Activated naive CD4-positive, alpha-beta T cell treated with anti-CD3 and anti-CD28 coated beads for 36 hours (primary cell): ENCODE measurements at regions not wholly inside any gene's neighbourhood (a gene's known extent, or its start where the extent isn't known, plus 50 kb on each side); places are given as distances from the start of the nearest gene placed in this dataset.
A peak's percentile ranks its signal among the peaks of the same experiment; 100 is the strongest.

ENCODE experiments used
- CTCF ChIA-PET: fragments of 350-600 bp; sonication (Branson Sonifier 250); formaldehyde crosslinking; loops from one replicate; lab custom pipeline; 2021; ENCODE audit warnings: antibody characterized with exemption; lab: Charles Lee
- DNase-seq: peaks from one replicate; pipeline ENCODE4 v3.0.0-alpha.2; 2020
- H3K27ac Mint-ChIP-seq: one replicate; pipeline ENCODE4 v1.8.0; 2021; ENCODE audit warnings: mild to moderate bottlenecking, mixed read lengths
- H3K27me3 Mint-ChIP-seq: one replicate; pipeline ENCODE4 v1.8.0; 2021; ENCODE audit warnings: low read depth, mixed read lengths
- H3K36me3 Mint-ChIP-seq: one replicate; pipeline ENCODE4 v1.8.0; 2021; ENCODE audit warnings: low read depth, mixed read lengths
- H3K4me1 Mint-ChIP-seq: one replicate; pipeline ENCODE4 v1.8.0; 2021; ENCODE audit warnings: low read depth, mixed read lengths
- H3K4me3 Mint-ChIP-seq: one replicate; pipeline ENCODE4 v1.8.0; 2021; ENCODE audit warnings: mild to moderate bottlenecking, moderate library complexity, mixed read lengths
- H3K9me3 Mint-ChIP-seq: one replicate; pipeline ENCODE4 v1.8.0; 2021; ENCODE audit warnings: mixed read lengths
- intact Hi-C: fragments of 100-400 bp; cut with micrococcal nuclease; formaldehyde crosslinking; loops from one replicate; pipeline ENCODE4 v1.15.1; 2023

- H3K9me3 Mint-ChIP-seq, result no peaks in the 10 kb centered on the region
- no peak overlapping the region for H3K4me3 Mint-ChIP-seq
- peaks cover 4% of the 10 kb centered on the region for H3K27me3 Mint-ChIP-seq
- peaks cover 2% of the 10 kb centered on the region for H3K36me3 Mint-ChIP-seq
- DNase-seq, result no peak
- CTCF ChIA-PET, result interaction anchor here (0.6 kb wide), 1 partner anchor 30 kb away, joined by 3 read pairs; no protein-coding TSS in a partner anchor
- no peak overlapping the region for H3K27ac Mint-ChIP-seq
- intact Hi-C loops, result no loop called here
- H3K4me1 Mint-ChIP-seq, result peaks cover 6% of the 10 kb centered on the region
Observed at GRCh38 chr1:184905601-184906322, 68.5 kb downstream of the NIBAN1 start.

DNA sequence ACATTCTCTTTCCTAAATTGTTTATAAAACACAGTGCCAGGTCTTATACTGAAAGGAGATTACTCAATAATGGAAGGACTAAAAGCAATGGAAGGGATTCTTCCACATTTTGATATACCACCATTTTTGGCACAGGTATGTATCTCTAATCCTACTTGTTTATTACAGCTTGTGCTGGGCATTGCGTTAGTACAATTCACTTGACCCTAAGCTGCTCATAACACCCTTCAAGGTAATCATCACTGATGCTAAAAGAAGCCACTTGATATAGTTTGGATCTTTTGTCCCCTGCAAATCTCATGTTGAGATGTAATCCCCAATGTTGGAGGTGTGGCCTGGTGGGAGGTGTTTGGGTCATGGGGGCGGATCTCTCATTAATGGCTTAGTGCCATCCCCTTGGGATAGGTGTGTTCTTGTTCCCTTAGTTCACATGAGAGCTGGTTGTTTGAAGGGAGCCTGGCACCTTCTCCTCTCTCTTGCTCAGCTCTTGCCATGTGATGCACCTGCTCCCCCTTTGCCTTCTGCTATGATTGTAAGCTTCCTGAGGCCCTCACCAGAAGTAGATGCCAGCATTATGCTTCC lies 71.1 kb downstream of the NIBAN1 start:
- intact Hi-C loops, result no loop called here
- Mint-ChIP-seq H3K27me3 (peaks cover 14% of the 10 kb centered on the region), H3K36me3 (peaks cover 2% of the 10 kb centered on the region), H3K9me3 (no peaks in the 10 kb centered on the region), H3K4me3 (no peak overlapping the region), H3K4me1 (peaks cover 6% of the 10 kb centered on the region), H3K27ac (no peak overlapping the region)
- DNase-seq, result no peak
- CTCF ChIA-PET, result interaction anchor here (0.6 kb wide), 1 partner anchor 15 kb away, joined by 3 read pairs; no protein-coding TSS in a partner anchor

DNA sequence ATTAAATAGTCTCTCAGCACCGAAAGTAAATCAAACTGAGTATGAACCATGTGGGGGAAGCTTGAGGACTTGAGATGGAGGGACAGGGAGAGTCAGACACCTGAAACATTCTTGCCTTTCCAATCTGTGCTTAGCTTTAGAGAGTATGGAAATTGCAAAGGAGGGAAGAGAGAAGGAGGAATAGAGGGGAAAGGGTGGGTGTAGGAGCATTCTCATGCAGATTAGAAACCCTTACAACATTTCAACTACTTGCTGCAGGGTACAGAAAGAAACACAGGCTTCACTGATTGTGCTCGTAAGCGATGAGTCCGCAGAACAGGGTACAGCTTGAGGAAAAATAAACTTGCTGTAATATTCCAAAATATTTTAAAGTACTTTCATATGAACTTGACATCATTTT lies 73.8 kb downstream of the NIBAN1 start:
- Mint-ChIP-seq H3K4me1 (peaks cover 9% of the 10 kb centered on the region), H3K9me3 (no peaks in the 10 kb centered on the region), H3K27ac (no peak overlapping the region), H3K4me3 (no peak overlapping the region), H3K27me3 (peaks cover 14% of the 10 kb centered on the region), H3K36me3 (peaks cover 2% of the 10 kb centered on the region)
- CTCF ChIA-PET, result interaction anchor here (0.8 to 1.2 kb wide), 2 partner anchors 81 to 95 kb away, joined by 3 to 4 read pairs; no protein-coding TSS in a partner anchor
- DNase-seq, result no peak
- intact Hi-C loops, result no loop called here

DNA sequence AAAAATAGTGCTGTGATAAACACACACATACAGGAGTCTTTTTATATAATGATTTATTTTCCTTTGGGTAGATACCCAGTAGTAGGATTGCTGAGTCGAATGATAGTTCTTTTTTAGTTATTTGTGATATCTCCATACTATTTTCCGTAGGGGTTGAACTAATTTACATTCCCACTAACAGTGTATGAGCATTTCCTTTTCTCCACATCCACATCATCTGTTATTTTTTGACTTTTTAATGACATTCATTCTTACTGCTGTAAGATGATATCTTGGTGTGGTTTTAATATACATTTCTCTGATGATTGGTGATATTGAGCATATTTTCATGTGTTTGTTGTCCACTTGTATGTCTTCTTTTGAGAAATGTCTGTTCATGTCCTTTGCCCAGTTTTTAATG lies 78.3 kb downstream of the NIBAN1 start:
- intact Hi-C loops, result no loop called here
- Mint-ChIP-seq H3K4me1 (peaks cover 14% of the 10 kb centered on the region), H3K4me3 (no peak overlapping the region), H3K9me3 (no peaks in the 10 kb centered on the region), H3K36me3 (no peaks in the 10 kb centered on the region), H3K27ac (no peak overlapping the region), H3K27me3 (peaks cover 13% of the 10 kb centered on the region)
- CTCF ChIA-PET, result no interaction called here
- DNase-seq, result no peak

DNA sequence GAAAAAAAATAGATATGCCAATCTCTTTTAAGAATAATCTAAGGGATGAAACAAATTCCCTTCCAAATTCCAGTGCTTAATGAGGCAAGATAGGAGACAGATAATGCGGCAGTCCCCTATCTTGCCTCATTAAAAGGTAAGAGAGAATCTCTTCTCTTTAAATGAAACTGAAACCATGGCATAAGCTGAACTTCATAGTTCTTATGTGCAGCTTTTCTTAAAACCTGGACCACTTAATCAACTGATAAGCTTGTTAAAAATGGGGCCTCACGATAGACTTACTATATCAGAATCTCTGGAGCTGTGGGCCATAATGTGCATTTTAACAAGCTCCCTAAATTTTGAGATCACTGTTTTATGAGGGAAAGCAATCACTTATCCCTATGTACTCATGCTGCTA lies 79.2 kb downstream of the NIBAN1 start:
- no peak for DNase-seq
- Mint-ChIP-seq H3K9me3 (no peaks in the 10 kb centered on the region), H3K4me3 (no peak overlapping the region), H3K27me3 (peaks cover 9% of the 10 kb centered on the region), H3K4me1 (peaks cover 24% of the 10 kb centered on the region), H3K27ac (no peak overlapping the region), H3K36me3 (no peaks in the 10 kb centered on the region)
- intact Hi-C loops, result no loop called here
- CTCF ChIA-PET, result interaction anchor here (0.9 kb wide), 1 partner anchor 88 kb away, joined by 4 read pairs; no protein-coding TSS in a partner anchor

DNA sequence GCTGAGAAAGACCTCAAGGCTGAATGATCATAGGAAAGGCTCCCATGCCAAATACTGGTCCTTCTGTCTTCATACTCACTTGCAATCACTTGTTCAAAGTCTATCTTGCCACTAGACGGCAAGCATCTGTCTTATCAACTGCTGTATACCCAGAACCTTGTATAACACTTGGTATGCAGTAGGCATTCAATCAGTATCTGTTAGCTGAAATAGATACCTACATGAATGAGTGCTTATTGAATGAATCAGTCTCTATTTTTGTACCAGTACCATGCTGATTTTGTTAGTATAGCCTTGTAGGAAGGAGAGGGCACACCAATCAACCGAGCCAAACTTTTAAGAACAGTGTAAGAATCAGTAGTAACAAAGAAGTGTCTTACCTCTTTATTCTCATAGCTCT lies 80.6 kb downstream of the NIBAN1 start:
- peaks cover 3% of the 10 kb centered on the region for H3K27me3 Mint-ChIP-seq
- H3K4me1 Mint-ChIP-seq, result peaks cover 30% of the 10 kb centered on the region
- no peak for DNase-seq
- no peaks in the 10 kb centered on the region for H3K9me3 Mint-ChIP-seq
- H3K4me3 Mint-ChIP-seq, result no peak overlapping the region
- no peak overlapping the region for H3K27ac Mint-ChIP-seq
- CTCF ChIA-PET, result interaction anchor here (0.9 kb wide), 1 partner anchor 9 kb away, joined by 3 read pairs; no protein-coding TSS in a partner anchor
- intact Hi-C loops, result no loop called here
- no peaks in the 10 kb centered on the region for H3K36me3 Mint-ChIP-seq

- H3K4me1 Mint-ChIP-seq, result peaks cover 30% of the 10 kb centered on the region
- DNase-seq, result no peak
- H3K4me3 Mint-ChIP-seq, result no peak overlapping the region
- H3K36me3 Mint-ChIP-seq, result no peaks in the 10 kb centered on the region
- H3K27ac Mint-ChIP-seq, result no peak overlapping the region
- CTCF ChIA-PET, result interaction anchor here (0.6 to 1.8 kb wide), 4 partner anchors 25 to 1576 kb away, joined by 4 to 12 read pairs (median 6); no protein-coding TSS in a partner anchor
- intact Hi-C loops, result no loop called here
- peaks cover 3% of the 10 kb centered on the region for H3K27me3 Mint-ChIP-seq
- H3K9me3 Mint-ChIP-seq, result no peaks in the 10 kb centered on the region
Observed at GRCh38 chr1:184892116-184892515, 82.2 kb downstream of the NIBAN1 start.

GRCh38 chr1:184891440-184891839 lies 82.9 kb downstream of the NIBAN1 start:
- Mint-ChIP-seq H3K27me3 (peaks cover 3% of the 10 kb centered on the region), H3K36me3 (no peaks in the 10 kb centered on the region), H3K4me1 (peaks cover 30% of the 10 kb centered on the region), H3K27ac (peak overlapping the region; percentile 20), H3K4me3 (no peak overlapping the region), H3K9me3 (no peaks in the 10 kb centered on the region)
- no peak for DNase-seq
- CTCF ChIA-PET, result interaction anchor here (1.0 to 1.8 kb wide), 4 partner anchors 25 to 91 kb away, joined by 4 to 12 read pairs (median 6); no protein-coding TSS in a partner anchor
- intact Hi-C loops, result no loop called here

- Mint-ChIP-seq H3K4me3 (no peak overlapping the region), H3K36me3 (no peaks in the 10 kb centered on the region), H3K4me1 (peaks cover 28% of the 10 kb centered on the region), H3K27me3 (peaks cover 10% of the 10 kb centered on the region), H3K27ac (no peak overlapping the region), H3K9me3 (no peaks in the 10 kb centered on the region)
- intact Hi-C loops, result loop anchor here (1.0 kb wide), 3 partner anchors 8 to 83 kb away; no protein-coding TSS in a partner anchor
- DNase-seq, result peak; percentile 44
- CTCF ChIA-PET, result interaction anchor here (1.0 kb wide), 1 partner anchor 92 kb away, joined by 4 read pairs; no protein-coding TSS in a partner anchor
Observed at GRCh38 chr1:184890539-184890973, 83.8 kb downstream of the NIBAN1 start.

GRCh38 chr1:184889902-184890301 lies 84.4 kb downstream of the NIBAN1 start:
- Mint-ChIP-seq H3K4me3 (no peak overlapping the region), H3K4me1 (peaks cover 28% of the 10 kb centered on the region), H3K27ac (no peak overlapping the region), H3K9me3 (no peaks in the 10 kb centered on the region), H3K27me3 (peaks cover 12% of the 10 kb centered on the region), H3K36me3 (no peaks in the 10 kb centered on the region)
- no peak for DNase-seq
- CTCF ChIA-PET, result no interaction called here
- intact Hi-C loops, result loop anchor here (1.0 to 10.0 kb wide), 4 partner anchors 8 to 855 kb away; partner anchors contain the start of gene COLGALT2

DNA sequence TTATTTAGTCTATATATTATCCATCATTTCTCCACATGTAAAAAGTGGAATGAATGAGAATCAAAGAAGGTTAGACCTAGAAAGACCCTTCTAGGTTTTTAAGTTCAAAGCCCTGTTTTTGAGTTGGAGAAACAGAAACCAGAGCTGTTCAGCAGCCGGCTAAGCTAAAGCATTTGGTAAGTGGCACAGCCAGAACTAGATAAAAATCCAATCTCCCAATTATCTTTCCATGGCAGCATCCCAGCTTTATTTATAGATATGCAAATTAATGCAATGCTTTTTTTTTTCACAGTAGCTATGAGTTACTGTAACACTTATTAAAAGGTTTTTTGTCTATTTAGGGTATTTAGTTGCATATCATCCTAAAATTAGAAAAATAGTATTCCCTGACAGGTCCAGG lies 85.1 kb downstream of the NIBAN1 start:
- Mint-ChIP-seq H3K27me3 (peaks cover 11% of the 10 kb centered on the region), H3K36me3 (no peaks in the 10 kb centered on the region), H3K4me1 (peaks cover 28% of the 10 kb centered on the region), H3K9me3 (no peaks in the 10 kb centered on the region), H3K27ac (no peak overlapping the region), H3K4me3 (no peak overlapping the region)
- CTCF ChIA-PET, result no interaction called here
- no peak for DNase-seq
- intact Hi-C loops, result loop anchor here (10.0 kb wide), 1 partner anchor 854 kb away; the partner anchor contains the start of gene COLGALT2

DNA sequence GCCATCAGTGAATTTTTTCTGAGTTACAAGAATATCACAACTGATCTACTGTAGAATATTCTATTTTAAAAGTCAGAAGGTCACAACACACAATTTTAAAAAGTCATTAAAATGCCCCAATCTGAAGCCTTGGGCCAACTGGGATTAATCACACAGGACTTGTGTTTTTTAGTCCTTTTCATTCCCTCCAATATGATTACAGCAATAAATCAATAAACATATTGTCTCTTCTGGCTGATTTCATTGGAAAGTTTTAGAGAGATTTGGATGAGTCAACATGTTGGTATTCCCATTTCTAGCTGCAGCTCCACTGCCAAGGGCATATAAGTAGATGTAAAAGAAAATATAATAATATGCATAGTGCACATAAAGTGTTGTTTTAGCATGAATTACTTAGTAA lies 85.8 kb downstream of the NIBAN1 start:
- Mint-ChIP-seq H3K9me3 (no peaks in the 10 kb centered on the region), H3K4me1 (peaks cover 31% of the 10 kb centered on the region), H3K27ac (no peak overlapping the region), H3K27me3 (peaks cover 9% of the 10 kb centered on the region), H3K36me3 (no peaks in the 10 kb centered on the region), H3K4me3 (no peak overlapping the region)
- intact Hi-C loops, result loop anchor here (10.0 kb wide), 1 partner anchor 854 kb away; the partner anchor contains the start of gene COLGALT2
- DNase-seq, result no peak
- CTCF ChIA-PET, result interaction anchor here (0.5 kb wide), 1 partner anchor 15 kb away, joined by 3 read pairs; no protein-coding TSS in a partner anchor
